Stimulated activated CD4-positive, alpha-beta T cell treated with anti-CD3 and anti-CD28 coated beads, TNF-alpha, amount 100 ng/mL, for 24 hours (primary cell): ENCODE measurements at regions not wholly inside any gene's neighbourhood (a gene's known extent, or its start where the extent isn't known, plus 50 kb on each side); places are given as distances from the start of the nearest gene placed in this dataset.

Experiments used
- DNase-seq, 3 experiments: peaks; one replicate each; pipeline ENCODE4 v3.0.0-alpha.2; 2020; ENCODE audit warnings: low read depth in 3 of 3

DNA sequence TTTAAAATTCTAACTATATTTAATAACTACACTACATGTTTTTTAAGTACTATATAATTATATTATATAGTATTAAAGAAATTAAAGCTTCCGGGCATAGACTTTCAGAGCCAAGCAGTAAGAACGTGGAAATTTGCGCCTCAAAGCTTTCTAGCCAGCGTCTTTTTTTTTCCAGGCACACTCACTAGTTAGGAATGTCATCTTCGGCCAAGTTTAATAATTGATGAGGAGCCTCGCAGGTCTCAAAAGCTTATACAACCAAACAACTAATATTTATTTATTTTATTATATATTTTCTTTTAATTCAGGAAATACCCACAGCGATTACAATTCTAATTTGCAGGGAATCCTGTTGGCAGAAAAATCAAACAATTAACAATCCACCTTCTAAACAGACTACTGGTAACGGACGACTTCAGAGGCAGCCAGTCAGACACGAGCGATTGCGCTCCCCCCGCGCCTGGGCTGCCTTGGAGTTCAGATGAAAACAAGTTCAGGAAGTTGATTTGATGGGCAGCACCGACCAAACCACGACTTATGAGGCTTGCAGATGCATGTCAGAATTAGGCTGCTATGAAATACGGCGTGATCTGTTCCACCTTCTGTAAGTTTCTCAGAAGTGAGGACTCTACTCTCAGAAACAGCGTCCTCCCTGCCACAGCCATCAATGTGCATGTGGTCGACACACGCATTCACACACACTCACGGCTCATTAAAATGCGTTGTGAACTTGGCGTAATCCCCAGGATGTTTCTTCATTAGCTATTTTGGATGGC is 431.8 kb upstream of the MGMT start:
- DNase-seq, result peak in 1 of 3 experiments; percentile 30

DNA sequence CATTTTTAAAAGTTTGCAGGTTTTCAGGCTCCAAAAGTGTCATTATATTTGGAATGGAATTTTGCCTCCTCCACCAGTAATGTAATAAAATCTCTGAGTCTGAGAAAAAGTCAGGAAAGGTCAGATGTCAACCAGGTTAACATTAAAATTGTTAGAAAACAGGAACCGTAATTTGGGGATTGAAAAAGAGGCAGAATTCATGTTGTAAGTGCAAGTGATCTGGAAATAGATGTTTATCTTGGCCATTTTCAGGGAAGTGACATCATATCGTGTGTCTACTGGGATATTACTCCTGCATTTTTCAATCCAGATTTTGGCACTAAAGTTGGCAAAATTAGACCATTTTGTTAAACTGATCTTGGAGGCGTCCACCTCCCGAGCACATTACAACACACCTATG is 428.5 kb upstream of the MGMT start:
- DNase-seq, result no peak

DNA sequence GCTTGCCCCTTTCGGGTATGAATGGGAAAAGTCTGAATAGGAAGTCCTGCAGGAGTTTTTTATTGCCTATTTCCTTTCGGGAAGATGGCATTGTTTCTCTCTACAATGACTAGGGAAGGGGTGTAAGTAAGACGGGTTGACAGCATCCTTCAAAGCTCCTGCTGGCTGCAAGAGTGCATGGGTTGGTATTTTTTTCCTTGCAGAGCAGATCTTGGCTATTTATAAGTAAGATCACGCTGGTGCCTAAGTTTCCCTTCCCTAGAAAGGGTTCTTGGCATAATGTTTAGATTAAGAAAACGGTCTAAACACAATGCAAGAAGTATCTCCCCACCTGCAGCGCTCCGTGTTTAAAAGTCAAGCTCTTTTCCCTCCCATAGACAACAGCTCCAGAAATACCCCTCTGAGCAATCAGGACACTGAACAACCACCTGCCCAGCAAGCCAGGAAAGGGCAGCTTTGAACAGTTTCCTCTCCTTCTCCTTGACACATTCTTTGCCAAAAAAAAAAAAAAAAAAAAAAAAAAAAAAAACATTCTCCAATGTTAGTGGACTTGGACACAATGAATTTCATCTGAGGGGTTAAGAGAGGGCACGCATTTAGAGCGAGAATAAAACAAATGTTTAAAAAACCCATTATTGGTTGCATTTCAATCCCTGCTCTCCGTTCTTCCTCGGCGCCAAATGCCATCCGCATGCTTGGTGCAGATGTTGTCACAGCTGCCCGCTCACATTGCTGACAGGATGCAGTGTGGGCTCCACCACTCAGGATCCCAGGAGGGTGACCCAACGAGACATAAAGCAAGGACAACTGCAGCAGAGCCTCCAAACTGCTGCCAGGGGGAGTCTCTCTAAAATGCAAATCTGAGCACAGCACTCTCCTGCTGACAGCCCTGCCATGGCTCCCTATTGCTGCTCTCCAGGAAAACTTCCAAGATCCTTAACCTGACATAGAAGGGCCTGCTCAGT is 427.4 kb upstream of the MGMT start:
- DNase-seq, result no peak

DNA sequence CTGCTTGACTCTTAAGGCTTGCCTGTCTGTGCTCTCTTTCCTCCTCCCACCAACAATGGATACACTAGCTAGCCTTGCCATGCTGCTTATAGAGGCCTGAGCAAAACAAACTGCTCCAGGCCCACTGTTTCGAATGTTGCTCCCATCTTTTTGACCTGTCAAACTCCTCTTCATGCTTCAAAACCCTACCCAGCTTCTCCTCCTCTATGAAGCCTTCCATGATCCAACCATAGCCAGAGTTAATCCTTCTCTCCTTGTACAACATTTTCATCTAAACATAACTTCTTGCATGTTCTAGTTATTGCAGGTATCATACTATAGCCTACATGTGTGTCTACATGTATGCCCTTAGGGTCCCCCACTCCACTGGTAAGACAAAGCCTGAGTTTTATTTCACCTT is 426.7 kb upstream of the MGMT start:
- no peak for DNase-seq

DNA sequence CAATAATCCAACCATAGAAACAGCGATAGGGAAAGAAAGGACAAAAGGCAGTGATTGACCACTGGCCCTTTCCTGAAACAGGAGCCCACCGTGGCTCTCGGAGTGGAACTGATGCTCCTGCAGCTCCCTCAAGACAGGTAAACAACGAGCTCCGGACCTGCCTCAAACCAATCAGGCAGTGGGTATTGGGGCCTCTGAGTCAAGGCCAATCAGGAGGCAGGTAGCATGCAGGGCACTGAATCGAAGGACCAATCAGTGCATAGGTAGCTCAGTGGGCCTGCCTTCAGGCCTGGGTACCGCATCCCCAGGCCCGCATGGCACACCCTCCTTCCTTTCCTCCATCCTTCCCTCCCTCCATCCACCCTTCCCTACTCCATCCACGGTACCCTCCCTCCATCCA is 425.1 kb upstream of the MGMT start:
- DNase-seq, result no peak

DNA sequence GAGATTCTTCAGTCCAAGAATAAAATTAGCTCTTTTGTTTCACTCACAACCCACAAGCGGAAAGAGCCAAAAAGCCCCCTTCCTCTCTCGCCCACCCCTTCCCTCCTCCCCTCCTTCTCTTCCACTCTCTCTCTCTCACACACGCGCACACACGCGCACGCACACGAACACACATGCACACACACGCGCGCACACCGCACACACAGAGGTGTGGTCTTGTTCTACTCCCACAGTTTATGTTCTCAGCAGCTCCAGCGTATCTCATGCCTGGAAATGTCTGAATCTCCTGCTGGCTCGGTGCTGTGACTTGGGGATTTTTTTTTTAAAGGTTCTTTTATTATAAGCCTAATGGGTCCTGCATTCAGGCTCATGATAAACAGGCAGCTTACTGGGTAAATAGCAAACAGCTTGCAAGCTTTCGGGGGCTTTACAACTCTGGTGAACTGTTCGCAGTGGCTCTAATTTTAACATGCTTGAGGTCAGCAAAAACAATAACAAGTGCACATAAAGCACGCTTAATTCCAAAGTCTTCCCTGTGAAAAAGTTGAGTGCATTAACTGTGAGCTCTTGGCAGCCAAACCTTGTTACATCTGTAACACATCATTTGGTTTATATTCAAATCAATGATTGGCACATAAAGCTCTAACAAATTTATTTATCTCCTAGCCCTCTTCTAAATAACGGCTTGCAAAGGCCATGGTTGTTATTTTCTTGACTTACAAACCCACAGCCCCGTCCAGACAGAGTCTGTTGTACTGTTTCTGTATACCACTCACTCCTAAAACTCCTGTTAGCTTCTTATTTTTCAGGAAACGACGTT is 424.1 kb upstream of the MGMT start:
- no peak for DNase-seq

DNA sequence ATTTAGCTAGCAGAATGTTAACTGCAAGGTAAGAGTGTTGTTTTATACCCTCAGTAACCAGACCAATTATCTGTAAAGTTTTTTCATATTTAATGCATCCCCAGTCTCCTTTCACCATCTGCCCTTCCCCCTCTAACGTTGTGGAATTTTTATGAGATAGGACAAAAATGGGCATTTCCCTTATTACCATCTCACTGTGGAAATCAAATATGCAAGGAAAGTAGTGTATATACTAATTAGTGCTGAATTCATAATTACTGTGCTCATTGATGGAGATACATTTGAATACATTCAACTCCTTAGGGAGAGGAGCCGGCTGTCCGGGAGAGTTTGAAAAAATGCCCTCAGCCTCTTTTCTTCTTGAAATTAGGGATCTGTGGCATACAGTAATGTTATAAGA is 423.4 kb upstream of the MGMT start:
- DNase-seq, result no peak

DNA sequence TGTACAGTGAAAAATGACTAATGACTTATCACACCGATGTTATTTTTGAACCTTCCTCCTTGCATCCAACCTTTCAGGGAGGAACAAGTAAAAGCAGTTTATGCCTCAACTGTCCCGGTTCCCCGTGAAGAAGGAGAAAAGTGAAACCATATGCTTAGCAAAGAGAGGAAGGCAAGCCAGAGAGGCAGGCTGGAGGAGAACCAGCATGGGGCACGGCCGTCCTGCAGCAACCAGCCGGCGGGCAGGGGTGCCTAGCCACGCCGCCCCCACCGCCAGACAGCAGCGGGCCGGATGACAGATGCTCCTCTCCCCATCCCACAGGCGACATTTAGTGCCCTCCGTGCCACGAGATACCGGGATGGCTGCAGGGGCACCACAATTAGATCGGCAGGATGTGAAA is 421.4 kb upstream of the MGMT start:
- DNase-seq, result no peak

DNA sequence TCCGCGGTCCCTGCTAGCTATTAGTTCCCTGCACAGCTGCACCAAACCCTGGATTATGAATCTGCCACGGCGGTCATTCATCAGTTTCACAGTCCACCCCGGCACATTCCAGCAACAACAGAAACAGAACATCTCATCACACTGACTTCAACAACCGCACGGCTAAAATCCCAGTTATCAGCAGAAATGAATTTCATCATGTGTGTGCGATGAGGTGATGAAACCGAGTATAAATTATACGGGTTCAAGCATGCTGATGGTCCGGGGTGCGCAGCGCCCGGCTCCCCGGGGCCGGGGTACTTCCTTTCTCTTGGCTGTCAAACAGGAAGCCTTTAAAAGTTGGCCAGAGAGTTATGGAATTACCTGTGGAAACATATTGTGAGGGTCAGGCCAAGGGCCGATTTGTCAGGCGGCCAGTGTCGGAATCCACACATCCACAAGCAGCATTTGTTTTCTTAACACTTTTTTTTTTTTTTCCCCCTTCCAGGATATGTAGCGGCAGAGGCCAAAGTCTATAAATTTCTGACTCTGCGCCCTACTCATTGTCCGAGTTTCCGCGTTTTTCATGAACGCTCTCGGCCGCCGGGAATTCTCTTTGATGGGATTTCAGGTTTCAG is 420.9 kb upstream of the MGMT start:
- no peak for DNase-seq

DNA sequence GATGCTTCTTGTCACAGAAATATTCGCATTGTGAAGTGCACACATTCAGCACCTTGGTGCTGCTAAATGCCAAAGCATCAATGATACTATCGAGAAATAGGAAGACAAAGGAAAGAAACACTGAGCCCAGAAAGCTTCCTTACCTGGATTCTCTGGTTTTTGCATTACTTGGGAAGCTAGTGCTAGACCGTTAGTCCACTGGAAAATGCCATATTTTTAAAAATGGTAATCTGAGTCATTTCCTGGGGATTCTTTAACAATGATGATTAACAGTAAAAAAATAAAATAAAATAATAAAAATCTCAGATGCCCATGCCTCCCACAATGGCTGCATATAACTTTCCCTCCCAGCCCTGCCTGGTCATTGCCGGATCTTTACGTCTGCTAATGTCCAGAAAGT is 420.1 kb upstream of the MGMT start:
- DNase-seq, result no peak

DNA sequence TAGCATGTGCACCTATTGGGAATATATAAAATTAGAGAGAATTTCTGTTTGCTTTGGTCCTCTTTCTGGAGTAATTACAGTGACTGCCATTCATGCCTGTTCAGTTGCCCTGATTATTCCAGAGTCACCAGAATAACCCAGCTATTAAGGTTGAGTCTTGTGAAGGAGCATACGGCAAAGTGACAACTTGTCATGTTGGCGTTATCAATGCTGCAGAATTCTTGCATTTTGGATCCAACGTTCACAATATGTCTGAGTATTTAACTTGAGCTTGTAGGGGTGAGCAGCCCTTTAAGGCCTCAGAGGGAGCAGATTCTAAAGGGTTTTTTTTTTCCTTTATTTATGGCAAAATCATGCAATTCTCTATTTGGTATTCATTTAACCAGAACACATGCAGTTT is 419.4 kb upstream of the MGMT start:
- DNase-seq, result no peak

DNA sequence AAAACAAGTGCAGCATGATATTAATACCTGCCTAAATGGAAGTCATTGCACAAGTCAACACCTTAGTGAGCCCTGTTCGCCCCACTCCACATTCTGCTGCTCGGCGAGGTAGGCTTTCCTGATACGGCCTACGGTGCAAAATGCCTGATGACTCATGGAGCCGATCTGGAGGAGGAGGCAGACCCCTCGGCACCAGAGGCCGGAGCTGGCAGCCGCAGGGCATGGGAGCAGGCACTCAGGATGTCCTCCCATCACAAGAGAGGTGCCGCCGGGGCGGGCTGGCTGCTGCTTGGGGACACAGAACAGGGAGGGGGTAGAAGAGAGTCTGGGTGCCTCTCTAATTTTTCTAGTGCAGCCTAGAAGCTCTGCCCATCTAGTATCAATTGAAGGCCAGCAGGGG is 418.5 kb upstream of the MGMT start:
- no peak for DNase-seq

DNA sequence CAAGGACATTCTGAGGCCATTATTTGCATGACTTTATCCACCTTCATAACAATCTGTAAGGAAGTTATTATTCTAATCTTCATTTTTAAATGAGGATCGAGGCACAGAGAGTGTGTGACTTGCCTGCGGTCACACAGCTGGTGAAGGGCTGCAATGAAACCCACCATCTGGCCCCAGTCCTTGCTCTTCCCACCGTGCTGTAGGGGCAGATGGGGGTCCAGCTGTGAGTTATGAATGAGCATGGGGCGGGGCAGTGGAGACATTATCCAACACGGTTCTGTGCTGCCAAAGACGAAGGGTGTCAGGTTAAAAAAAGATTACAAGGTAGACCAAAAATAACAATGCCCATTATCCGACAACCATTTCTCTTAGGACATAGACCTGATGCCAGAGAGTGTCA is 417.5 kb upstream of the MGMT start:
- no peak for DNase-seq

DNA sequence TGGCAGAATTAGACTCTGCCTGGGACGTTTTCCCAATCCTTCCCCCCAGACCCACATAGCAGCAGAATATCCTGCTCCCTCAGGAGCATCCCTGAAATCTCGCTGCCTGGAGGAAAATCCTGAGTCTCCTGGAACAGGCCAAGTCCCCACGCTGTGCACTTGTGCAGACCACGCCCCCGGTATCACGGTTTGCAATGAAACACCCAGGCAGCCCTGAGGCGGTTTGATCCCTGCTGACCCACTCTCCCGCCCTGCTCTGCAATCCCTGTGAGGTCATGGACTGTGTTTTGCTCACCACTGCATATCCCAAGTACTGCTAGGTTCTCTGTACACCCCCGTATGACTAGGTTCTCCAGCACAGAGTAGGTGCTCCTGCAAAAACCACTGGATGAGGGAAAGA is 411.8 kb upstream of the MGMT start:
- no peak for DNase-seq

DNA sequence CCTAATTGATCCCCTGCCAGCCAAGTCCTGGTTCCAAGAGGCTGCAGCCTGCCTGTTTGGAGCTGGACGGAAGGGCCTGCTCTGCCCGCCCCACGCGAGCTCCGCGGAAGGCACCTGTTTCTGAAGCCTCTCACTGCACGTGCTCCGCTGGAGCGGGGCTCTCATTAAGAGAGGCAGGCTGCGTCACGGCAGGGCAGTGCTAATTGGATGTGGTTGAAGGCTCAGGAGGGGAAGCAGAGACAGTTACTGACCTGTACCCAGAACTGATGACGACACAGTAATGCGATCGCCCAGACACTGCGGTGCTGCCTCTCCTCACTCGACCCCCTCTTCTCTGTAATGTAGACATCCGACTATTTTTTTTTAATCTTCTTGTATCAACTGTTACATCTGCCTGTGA is 411.1 kb upstream of the MGMT start:
- no peak for DNase-seq

DNA sequence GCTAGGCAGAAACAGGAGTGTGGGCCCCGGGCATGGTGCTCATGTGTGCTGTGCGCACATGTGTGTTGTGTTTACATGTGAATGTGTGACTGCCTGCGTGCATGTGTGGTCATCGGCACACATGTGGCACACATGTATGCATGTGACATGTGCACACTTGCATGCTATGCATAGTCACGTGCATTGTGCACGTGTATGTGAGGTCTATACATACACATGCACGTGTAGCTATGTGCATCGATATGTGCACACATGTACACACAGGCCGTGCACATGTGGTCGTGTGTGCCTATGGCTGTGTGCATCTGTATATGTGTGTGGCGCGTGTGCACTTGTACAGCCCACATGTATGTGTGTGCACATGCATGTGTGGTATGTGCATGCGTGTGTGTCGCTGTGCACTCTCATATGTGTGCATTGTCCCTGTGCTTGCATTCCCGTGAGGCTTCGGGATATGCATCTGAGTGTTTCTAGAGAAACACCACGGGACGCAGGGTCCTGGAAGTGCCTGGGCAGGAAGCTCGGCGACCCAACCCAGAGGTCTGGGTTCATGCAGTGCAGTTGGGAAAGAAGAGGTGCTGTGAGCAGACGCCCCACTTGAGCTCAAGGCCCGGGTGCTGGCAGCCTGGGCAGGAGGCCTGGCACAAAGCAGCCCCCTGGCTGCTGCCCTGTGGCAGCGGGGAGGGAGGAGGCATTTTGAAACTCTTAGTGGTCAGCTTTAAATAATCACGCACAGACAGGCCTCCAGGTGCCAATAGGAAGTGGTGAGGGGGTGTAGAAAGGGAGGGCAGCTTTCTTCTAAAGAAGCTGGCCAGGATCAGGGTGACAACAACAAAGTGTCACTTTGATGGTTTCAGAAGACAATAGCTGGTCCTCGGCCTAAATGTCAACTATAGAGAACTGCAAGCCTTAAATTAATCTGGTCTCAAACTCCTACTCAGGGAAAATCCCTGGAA is 410.0 kb upstream of the MGMT start:
- DNase-seq, result no peak

DNA sequence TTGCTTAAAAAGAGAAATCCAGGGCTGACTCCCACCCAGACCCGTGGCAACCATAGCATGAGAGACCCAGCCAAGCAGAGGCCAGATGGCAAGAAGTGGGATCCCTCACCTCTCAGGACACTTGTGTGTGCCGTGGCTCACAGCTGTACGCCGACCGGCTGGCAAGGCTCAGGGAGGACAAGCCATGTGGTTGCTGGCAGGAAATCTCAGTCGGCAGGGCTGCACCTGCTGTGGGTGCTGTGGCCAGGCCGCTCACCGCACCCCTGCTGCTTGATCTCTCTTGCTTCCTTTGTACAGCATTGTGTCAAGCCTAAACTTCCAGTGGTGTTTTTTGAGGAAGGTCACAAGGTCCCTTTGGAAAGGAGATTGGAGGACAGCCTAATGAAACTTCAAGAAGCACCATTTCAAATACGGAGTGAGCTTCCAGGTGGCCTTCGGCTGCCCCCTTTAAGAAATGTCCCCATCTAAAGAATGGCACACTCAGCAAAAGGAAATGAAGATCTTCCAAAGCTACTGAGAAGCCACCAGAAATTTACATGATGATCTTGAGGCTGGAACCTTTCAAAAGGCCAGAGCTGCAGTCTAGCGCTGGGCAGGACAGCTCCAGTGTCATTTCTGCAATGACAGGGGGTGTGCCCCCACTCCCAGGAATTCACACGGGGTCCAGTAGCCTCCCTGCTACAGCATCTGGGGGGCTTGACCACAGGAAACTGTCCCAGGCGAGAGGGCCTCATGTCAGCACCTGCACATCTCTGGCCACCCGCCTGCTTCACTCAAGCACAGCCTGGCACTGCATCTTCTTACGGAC is 409.0 kb upstream of the MGMT start:
- peak in 1 of 3 experiments; percentile 32 for DNase-seq

DNA sequence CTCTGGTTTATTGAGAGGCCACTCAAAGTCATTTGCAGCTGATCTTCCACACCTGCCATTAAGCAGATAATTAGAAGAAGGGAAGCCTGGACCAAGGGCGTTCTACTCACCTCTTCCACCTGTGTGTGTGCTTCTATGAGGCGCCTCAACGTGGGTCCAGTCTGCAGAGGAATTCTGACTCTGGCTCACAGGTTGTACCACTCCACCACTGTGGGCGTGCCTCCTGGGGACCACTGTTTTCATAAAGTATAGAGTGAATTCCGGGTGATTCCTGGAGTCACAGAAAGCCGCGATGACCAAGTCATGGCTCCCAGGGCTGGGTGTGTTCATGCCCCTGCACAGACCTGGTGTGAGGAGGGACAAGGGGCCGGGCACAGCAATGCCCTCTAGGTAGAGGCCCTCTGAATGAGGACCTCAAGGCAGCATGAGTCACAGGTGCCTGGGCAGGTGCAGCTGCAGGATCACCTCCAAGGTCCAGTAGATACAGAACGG is 408.3 kb upstream of the MGMT start:
- DNase-seq, result no peak

DNA sequence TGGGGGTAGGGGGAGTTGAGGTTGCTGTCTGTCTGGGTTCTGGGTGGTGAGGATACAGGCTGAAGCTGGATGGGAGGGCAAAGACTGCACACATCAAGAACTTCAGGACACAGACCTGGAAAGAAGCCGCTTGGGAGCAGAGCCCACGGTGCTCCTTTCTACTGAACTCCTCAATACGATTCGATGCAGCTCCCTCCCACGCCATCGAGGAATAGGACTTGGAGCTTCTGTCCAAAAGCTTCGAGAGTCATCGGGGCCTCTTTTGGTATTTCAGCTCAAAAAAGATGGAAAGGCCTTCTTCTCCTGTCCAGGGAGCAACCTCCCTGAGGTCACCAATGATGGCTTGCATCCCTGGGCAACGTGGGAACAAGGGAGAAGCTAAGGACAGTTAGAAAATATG is 407.1 kb upstream of the MGMT start:
- no peak for DNase-seq

DNA sequence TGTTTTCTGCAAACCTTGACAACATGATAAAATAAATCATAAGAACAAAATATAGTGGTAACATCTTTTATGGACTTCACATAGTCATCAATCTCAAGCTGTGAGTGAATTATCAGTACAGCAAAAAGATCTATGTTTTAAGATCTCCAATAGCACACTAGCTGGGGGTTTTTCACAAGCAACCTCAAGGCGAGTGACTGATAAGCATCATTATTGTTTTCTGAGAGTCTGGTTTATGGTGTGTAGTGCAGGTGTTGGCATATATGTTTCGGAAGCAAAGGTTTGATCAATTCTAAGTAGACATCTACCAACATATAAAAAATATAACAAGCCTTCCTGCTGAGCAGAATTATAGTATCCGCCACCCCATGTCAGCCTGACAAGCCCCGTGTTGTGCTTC is 403.8 kb upstream of the MGMT start:
- DNase-seq, result no peak
